ENCODE measurements at regions not wholly inside any gene's neighbourhood (a gene's known extent, or its start where the extent isn't known, plus 50 kb on each side); places are given as distances from the start of the nearest gene placed in this dataset.

- TF ChIP-seq, protein P1, sequence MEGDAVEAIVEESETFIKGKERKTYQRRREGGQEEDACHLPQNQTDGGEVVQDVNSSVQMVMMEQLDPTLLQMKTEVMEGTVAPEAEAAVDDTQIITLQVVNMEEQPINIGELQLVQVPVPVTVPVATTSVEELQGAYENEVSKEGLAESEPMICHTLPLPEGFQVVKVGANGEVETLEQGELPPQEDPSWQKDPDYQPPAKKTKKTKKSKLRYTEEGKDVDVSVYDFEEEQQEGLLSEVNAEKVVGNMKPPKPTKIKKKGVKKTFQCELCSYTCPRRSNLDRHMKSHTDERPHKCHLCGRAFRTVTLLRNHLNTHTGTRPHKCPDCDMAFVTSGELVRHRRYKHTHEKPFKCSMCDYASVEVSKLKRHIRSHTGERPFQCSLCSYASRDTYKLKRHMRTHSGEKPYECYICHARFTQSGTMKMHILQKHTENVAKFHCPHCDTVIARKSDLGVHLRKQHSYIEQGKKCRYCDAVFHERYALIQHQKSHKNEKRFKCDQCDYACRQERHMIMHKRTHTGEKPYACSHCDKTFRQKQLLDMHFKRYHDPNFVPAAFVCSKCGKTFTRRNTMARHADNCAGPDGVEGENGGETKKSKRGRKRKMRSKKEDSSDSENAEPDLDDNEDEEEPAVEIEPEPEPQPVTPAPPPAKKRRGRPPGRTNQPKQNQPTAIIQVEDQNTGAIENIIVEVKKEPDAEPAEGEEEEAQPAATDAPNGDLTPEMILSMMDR (IDR thresholded peaks at IDR 0.05; ENCODE audit: unreplicated experiment), result no peak
- intact Hi-C loops (cut with micrococcal nuclease), result loop anchor here (10.0 kb wide), 1 partner anchor 218 kb away; the partner anchor contains the start of gene NRIP1
- Mint-ChIP-seq H3K4me3 (ENCODE audit: unreplicated experiment) (no peak overlapping the region), H3K27ac (ENCODE audit: low read depth, unreplicated experiment) (no peak overlapping the region), H3K27me3 (ENCODE audit: insufficient read depth, unreplicated experiment) (no peaks in the 10 kb centered on the region), H3K36me3 (ENCODE audit: insufficient read depth, unreplicated experiment) (peaks cover 5% of the 10 kb centered on the region), H3K9me3 (ENCODE audit: unreplicated experiment) (no peaks in the 10 kb centered on the region), H3K4me1 (ENCODE audit: insufficient read depth, unreplicated experiment) (peaks cover 6% of the 10 kb centered on the region)
- ChIA-PET POLR2A (interaction anchor here (0.7 to 1.0 kb wide), 3 partner anchors 58 to 1005 kb away, joined by 3 to 7 read pairs (median 5); no protein-coding TSS in a partner anchor), CTCF (no interaction called here)
- BruUV-seq (replicated peaks), result no TSS peak
- DNase-seq (ENCODE audit: unreplicated experiment), result peak; percentile 59
Observed at GRCh38 chr21:15282665-15283064, 217.9 kb upstream of the NRIP1 start.

- no TSS peak for BruUV-seq (replicated peaks)
- DNase-seq (ENCODE audit: unreplicated experiment), result no peak
- no peak overlapping the region for H3K27ac Mint-ChIP-seq (ENCODE audit: low read depth, unreplicated experiment)
- peaks cover 8% of the 10 kb centered on the region for H3K36me3 Mint-ChIP-seq (ENCODE audit: insufficient read depth, unreplicated experiment)
- ChIA-PET CTCF (interaction anchor here (0.7 kb wide), 1 partner anchor 148 kb away, joined by 3 read pairs; no protein-coding TSS in a partner anchor), POLR2A (interaction anchor here (0.7 kb wide), 1 partner anchor 135 kb away, joined by 3 read pairs; no protein-coding TSS in a partner anchor)
- peaks cover 5% of the 10 kb centered on the region for H3K4me1 Mint-ChIP-seq (ENCODE audit: insufficient read depth, unreplicated experiment)
- intact Hi-C loops (cut with micrococcal nuclease), result loop anchor here (10.0 kb wide), 1 partner anchor 218 kb away; the partner anchor contains the start of gene NRIP1
- no peaks in the 10 kb centered on the region for H3K9me3 Mint-ChIP-seq (ENCODE audit: unreplicated experiment)
- H3K4me3 Mint-ChIP-seq (ENCODE audit: unreplicated experiment), result no peak overlapping the region
- H3K27me3 Mint-ChIP-seq (ENCODE audit: insufficient read depth, unreplicated experiment), result no peaks in the 10 kb centered on the region
- TF ChIP-seq, protein P1 (IDR thresholded peaks at IDR 0.05; ENCODE audit: unreplicated experiment), result no peak
Observed at GRCh38 chr21:15283138-15283537, 218.3 kb upstream of the NRIP1 start.

GRCh38 chr21:15283789-15284188, 219.0 kb upstream of the NRIP1 start:
- ChIA-PET CTCF (interaction anchor here (0.7 kb wide), 1 partner anchor 149 kb away, joined by 3 read pairs; no protein-coding TSS in a partner anchor), POLR2A (interaction anchor here (0.6 to 0.7 kb wide), 2 partner anchors 135 to 213 kb away, joined by 3 read pairs; no protein-coding TSS in a partner anchor)
- no peak overlapping the region for H3K27ac Mint-ChIP-seq (ENCODE audit: low read depth, unreplicated experiment)
- TF ChIP-seq, protein P1 (IDR thresholded peaks at IDR 0.05; ENCODE audit: unreplicated experiment), result no peak
- H3K4me1 Mint-ChIP-seq (ENCODE audit: insufficient read depth, unreplicated experiment), result no peaks in the 10 kb centered on the region
- H3K27me3 Mint-ChIP-seq (ENCODE audit: insufficient read depth, unreplicated experiment), result no peaks in the 10 kb centered on the region
- no peaks in the 10 kb centered on the region for H3K9me3 Mint-ChIP-seq (ENCODE audit: unreplicated experiment)
- no peak overlapping the region for H3K4me3 Mint-ChIP-seq (ENCODE audit: unreplicated experiment)
- peaks cover 8% of the 10 kb centered on the region for H3K36me3 Mint-ChIP-seq (ENCODE audit: insufficient read depth, unreplicated experiment)
- no TSS peak for BruUV-seq (replicated peaks)
- no peak for DNase-seq (ENCODE audit: unreplicated experiment)
- intact Hi-C loops (cut with micrococcal nuclease), result loop anchor here (10.0 kb wide), 1 partner anchor 219 kb away; the partner anchor contains the start of gene NRIP1

DNA sequence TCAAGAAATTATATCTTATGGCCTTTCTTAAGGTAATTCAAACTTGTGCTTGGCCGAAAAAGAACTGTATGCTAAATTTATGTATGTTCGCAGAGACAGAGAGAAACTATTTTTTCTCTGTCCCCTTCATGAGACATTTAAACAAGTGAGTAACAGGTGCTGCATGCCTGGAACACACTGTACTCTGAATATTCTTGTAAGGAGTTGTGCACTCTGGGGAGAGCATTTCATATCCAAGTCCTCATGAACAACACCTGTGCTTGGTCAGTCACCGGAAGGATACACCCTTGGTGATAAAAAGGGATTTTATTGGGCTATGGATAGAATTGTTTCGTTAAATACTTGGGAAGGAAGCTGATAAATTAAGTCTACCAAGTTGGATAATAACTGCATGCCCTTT, 220.8 kb upstream of the NRIP1 start:
- ChIA-PET CTCF (interaction anchor here (0.6 kb wide), 1 partner anchor 197 kb away, joined by 3 read pairs; no protein-coding TSS in a partner anchor), POLR2A (interaction anchor here (1.4 kb wide), 1 partner anchor 221 kb away, joined by 3 read pairs; the partner anchor contains the start of gene NRIP1)
- BruUV-seq (replicated peaks), result no TSS peak

More for the DNA sequence above, 220.8 kb upstream of the NRIP1 start:
- Mint-ChIP-seq H3K9me3 (ENCODE audit: unreplicated experiment) (no peaks in the 10 kb centered on the region), H3K4me1 (ENCODE audit: insufficient read depth, unreplicated experiment) (no peaks in the 10 kb centered on the region), H3K27ac (ENCODE audit: low read depth, unreplicated experiment) (no peak overlapping the region), H3K4me3 (ENCODE audit: unreplicated experiment) (no peak overlapping the region), H3K27me3 (ENCODE audit: insufficient read depth, unreplicated experiment) (no peaks in the 10 kb centered on the region), H3K36me3 (ENCODE audit: insufficient read depth, unreplicated experiment) (peaks cover 8% of the 10 kb centered on the region)
- TF ChIP-seq, protein P1 (IDR thresholded peaks at IDR 0.05; ENCODE audit: unreplicated experiment), result no peak
- DNase-seq (ENCODE audit: unreplicated experiment), result no peak
- intact Hi-C loops (cut with micrococcal nuclease), result loop anchor here (10.0 kb wide), 1 partner anchor 221 kb away; the partner anchor contains the start of gene NRIP1

Measured in MCF 10A (cell line).